Progenitor cell of endocrine pancreas (in vitro differentiated cells): ENCODE measurements at regions not wholly inside any gene's neighbourhood (a gene's known extent, or its start where the extent isn't known, plus 50 kb on each side); places are given as distances from the start of the nearest gene placed in this dataset.

Experiments used
- DNase-seq: peaks from one replicate; pipeline ENCODE4 v3.0.0; 2021; ENCODE audit warnings: low spot score; ENCODE audit not compliant: unreplicated experiment
- H3K27ac Mint-ChIP-seq: 2 replicates; pipeline ENCODE4 v1.8.0; 2021; ENCODE audit warnings: mild to moderate bottlenecking, moderate library complexity, mixed read lengths
- H3K27me3 Mint-ChIP-seq: 2 replicates; pipeline ENCODE4 v1.8.0; 2021; ENCODE audit warnings: mixed read lengths
- H3K36me3 Mint-ChIP-seq: 2 replicates; pipeline ENCODE4 v1.8.0; 2022; ENCODE audit warnings: mixed read lengths; ENCODE audit not compliant: insufficient read depth
- H3K4me1 Mint-ChIP-seq: 2 replicates; pipeline ENCODE4 v1.8.0; 2021; ENCODE audit warnings: low read depth, mixed read lengths
- H3K4me3 Mint-ChIP-seq: 2 replicates; pipeline ENCODE4 v1.8.0; 2021; ENCODE audit warnings: low read depth, mild to moderate bottlenecking, moderate library complexity, mixed read lengths
- H3K9me3 Mint-ChIP-seq: 2 replicates; pipeline ENCODE4 v1.8.0; 2021; ENCODE audit warnings: low read depth, mixed read lengths
- microRNA-seq: library from miRNA; unstranded; fragments of <30 nt; microRNA quantifications from one replicate; pipeline ENCODE4 v1.1.0, GENCODE V29; 2020; ENCODE audit warnings: borderline number of aligned reads; ENCODE audit not compliant: unreplicated experiment
- TF ChIP-seq, protein P1 (sequence below): fragments of 200-600 bp; sonication (generic); IDR thresholded peaks from one replicate; pipeline ENCODE4 v1.5.0; 2021; ENCODE audit warnings: antibody characterized with exemption, mild to moderate bottlenecking; ENCODE audit not compliant: unreplicated experiment

DNA sequence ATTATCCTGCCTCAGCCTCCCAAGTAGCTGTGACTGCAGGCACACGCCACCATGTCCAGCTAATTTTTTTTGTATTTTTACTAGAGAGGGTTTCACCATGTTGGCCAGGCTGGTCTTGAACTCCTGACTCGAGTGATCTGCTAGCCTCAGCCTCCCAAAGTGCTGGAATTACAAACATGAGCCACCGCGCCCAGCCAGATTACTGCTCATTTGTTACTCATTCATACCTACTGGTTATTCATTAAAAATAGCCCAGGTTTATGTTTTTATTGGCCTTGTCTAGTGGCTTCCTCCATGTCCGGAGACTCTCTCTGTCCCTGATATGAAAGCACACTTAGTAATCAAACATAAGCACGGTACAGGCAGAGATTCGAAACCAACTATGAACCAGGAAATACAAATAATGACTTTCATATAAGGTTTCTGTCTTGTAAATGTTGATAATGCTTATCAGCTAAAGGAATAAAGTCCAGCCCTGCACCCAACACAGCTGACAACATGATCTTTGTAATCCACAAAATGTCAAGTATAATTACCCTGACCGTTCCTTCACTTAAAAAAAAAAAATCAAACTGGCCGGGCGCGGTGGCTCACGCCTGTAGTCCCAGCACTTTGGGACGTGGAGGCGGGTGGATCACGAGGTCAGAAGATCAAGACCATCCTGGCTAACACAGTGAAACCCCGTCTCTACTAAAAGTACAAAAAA is 50.4 kb upstream of the CXADR start:
- Mint-ChIP-seq H3K27ac (no peak overlapping the region), H3K9me3 (no peaks in the 10 kb centered on the region), H3K36me3 (no peaks in the 10 kb centered on the region), H3K4me3 (no peak overlapping the region), H3K4me1 (peaks cover 2% of the 10 kb centered on the region), H3K27me3 (no peaks in the 10 kb centered on the region)
- TF ChIP-seq, protein P1, sequence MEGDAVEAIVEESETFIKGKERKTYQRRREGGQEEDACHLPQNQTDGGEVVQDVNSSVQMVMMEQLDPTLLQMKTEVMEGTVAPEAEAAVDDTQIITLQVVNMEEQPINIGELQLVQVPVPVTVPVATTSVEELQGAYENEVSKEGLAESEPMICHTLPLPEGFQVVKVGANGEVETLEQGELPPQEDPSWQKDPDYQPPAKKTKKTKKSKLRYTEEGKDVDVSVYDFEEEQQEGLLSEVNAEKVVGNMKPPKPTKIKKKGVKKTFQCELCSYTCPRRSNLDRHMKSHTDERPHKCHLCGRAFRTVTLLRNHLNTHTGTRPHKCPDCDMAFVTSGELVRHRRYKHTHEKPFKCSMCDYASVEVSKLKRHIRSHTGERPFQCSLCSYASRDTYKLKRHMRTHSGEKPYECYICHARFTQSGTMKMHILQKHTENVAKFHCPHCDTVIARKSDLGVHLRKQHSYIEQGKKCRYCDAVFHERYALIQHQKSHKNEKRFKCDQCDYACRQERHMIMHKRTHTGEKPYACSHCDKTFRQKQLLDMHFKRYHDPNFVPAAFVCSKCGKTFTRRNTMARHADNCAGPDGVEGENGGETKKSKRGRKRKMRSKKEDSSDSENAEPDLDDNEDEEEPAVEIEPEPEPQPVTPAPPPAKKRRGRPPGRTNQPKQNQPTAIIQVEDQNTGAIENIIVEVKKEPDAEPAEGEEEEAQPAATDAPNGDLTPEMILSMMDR, result no peak
- no peak for DNase-seq

Small RNA genes in the stretch of these regions (microRNA-seq; reads per million reads assigned to microRNA genes)
- gene MIR125B2 (134 reads per million, percentile 58 among the genes with 10 or more reads in this experiment), gene MIR99A (23,846 reads per million, percentile 98 among the genes with 10 or more reads in this experiment), gene MIRLET7C (56.1 reads per million, percentile 48 among the genes with 10 or more reads in this experiment)
